AG09309 (cell line): ENCODE measurements at regions not wholly inside any gene's neighbourhood (a gene's known extent, or its start where the extent isn't known, plus 50 kb on each side); places are given as distances from the start of the nearest gene placed in this dataset.

ENCODE experiments used
- DNase-seq: peaks from one replicate; pipeline ENCODE4 v3.0.0-alpha.2; 2010; ENCODE audit warnings: low read depth
- H3K4me3 ChIP-seq: 2 replicates; pipeline ENCODE4 v1.5.1; 2011; ENCODE audit warnings: mild to moderate bottlenecking, low read depth, low read length, moderate library complexity; ENCODE audit not compliant: control insufficient read depth
- CTCF ChIP-seq: IDR thresholded peaks from 2 replicates; pipeline ENCODE4 v1.5.1; 2011; ENCODE audit warnings: mild to moderate bottlenecking, low read depth, low read length, inconsistent platforms; ENCODE audit not compliant: insufficient read depth, control insufficient read depth; ENCODE audit errors: missing control alignments

DNA sequence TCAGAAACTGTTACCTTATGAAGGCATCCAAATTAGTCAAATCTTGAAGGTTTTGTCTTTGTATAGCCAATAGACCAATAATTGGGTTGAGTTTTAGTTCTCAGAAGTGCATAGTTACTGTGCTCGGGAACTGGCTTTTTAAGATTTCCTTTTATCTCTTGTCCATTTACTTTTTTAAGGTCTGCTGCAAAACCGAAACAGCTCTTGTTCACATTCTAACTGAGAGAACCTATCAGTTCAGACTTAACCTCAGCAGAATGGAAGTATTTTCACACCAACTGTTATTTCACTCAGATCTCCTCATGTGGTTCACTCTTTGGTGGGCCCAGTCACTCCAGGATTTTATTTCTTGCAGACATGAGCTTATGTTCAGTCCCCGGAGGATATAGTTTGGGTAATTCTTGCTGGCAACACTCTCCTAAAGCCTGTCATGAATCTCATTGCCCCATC, 55.5 kb downstream of the TPBG start:
- no peak for DNase-seq
- no peak for TF ChIP-seq CTCF
- H3K4me3 ChIP-seq: no peak overlapping the region

- no peak overlapping the region for H3K4me3 ChIP-seq
- DNase-seq: no peak
- no peak for TF ChIP-seq CTCF
Observed at GRCh38 chr6:82419859-82420258, 56.2 kb downstream of the TPBG start.

DNA sequence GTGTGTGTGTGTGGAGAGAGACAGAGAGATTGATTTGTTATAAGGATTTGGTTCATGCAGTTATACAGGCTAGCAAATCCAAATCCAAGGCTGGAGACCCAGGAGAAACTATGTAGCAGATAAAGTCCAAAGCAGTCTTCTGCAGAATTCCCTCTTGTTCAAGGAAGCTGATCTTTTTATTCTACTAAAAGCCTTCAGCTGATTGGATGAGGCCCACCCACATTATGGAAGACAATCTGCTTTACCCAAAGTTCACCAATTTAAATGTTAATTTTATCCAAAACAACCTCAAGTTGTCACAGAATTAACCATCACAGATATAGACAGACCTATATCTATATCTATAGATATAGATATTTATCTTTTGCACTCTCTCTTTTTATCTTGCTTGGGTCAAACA, 67.0 kb downstream of the TPBG start:
- DNase-seq: no peak
- H3K4me3 ChIP-seq: no peak overlapping the region
- no peak for TF ChIP-seq CTCF

- H3K4me3 ChIP-seq: no peak overlapping the region
- DNase-seq: no peak
- no peak for TF ChIP-seq CTCF
Observed at GRCh38 chr6:82436740-82437139, 73.1 kb downstream of the TPBG start.

DNA sequence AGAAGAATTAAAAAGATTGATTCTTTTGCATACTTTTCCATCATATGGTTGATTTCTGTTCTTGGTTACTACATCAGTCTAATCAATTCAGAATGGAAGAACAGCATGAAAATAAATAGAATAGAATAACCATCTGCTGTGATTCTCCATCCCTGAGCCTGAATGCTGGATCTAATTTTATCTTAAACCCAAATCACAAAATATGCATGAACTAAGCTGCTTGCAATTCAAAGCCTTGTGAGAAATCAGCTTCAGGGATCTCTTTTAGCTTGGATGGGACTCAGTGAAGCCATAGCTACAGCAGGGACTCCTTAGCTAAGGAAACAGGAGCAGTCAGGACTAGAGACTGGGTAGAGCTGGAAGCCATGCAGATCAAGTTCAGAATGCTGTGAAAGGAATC, 74.1 kb downstream of the TPBG start:
- no peak for TF ChIP-seq CTCF
- no peak overlapping the region for H3K4me3 ChIP-seq
- no peak for DNase-seq

DNA sequence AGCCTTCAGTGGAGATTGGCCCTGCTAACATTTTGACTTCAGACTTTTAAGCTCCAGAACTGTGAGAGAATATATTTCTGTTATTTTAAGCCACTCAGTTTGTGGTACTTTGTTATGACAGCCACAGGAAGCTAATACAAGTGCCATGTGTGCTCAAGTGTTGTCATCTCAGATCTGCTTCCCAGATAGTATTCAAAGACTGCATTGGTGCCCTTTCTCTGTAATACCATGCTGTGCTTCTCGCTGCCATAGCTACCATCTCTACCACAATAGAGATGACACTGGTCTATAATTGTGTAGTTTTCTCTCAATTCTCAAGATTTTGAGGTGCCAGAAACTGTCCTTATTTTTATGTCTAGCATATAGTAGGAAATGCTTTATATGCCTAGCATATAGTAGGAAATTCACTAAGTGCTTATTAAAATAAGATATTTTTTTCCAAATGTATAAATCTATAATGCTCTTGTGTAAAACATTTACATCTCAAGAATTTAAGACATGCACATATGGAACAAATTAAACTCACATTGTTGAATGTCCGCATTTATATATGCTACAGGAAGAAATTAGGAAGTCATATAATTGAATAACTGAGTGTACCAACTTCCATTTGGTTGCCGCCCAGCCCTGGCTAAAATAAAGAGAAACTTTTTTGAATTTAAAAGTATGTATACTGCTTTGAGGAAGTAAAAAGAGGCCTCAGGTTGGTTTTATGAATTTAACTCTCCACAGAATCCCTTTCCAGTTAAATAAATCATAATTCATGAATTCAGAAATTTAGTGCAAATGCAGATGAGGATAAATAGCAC, 77.6 kb downstream of the TPBG start:
- H3K4me3 ChIP-seq: no peak overlapping the region
- TF ChIP-seq CTCF: no peak
- DNase-seq: no peak
